ENCODE measurements at regions not wholly inside any gene's neighbourhood (a gene's known extent, or its start where the extent isn't known, plus 50 kb on each side); places are given as distances from the start of the nearest gene placed in this dataset.

DNA sequence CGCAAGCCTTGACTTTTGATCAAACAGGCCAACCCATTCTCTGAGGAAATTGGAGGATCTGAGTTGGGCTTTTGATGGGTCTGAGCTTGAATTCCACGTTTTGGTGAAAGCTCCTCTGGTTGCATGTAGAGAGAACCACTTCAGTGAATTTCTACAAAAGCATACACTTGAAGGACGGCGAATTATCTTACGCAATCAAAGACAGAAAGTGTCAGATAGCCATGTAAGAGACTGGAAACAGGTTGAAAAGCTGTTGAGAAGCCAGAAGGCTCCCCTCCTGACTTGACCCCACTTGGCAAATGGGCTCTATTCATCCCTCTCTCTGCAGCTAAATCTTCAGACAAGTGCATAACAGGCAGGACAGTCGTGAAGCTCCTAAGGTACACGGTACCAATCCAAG is 809.1 kb downstream of the BCL11B start:
- Mint-ChIP-seq H3K27ac (no peak overlapping the region), H3K27me3 (ENCODE audit: insufficient read depth) (no peaks in the 10 kb centered on the region; the same call in 1 of the 2 replicates), H3K9me3 (peaks cover 63% of the 10 kb centered on the region), H3K4me3 (no peak overlapping the region), H3K4me1 (ENCODE audit: low read depth) (no peaks in the 10 kb centered on the region), H3K36me3 (ENCODE audit: low read depth) (0 out of 2 replicates have a peak, but pooled peaks cover 3% of the 10 kb centered on the region)
- TF ChIP-seq, protein P1, sequence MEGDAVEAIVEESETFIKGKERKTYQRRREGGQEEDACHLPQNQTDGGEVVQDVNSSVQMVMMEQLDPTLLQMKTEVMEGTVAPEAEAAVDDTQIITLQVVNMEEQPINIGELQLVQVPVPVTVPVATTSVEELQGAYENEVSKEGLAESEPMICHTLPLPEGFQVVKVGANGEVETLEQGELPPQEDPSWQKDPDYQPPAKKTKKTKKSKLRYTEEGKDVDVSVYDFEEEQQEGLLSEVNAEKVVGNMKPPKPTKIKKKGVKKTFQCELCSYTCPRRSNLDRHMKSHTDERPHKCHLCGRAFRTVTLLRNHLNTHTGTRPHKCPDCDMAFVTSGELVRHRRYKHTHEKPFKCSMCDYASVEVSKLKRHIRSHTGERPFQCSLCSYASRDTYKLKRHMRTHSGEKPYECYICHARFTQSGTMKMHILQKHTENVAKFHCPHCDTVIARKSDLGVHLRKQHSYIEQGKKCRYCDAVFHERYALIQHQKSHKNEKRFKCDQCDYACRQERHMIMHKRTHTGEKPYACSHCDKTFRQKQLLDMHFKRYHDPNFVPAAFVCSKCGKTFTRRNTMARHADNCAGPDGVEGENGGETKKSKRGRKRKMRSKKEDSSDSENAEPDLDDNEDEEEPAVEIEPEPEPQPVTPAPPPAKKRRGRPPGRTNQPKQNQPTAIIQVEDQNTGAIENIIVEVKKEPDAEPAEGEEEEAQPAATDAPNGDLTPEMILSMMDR (IDR thresholded peaks at IDR 0.05) = no peak
- no peak for DNase-seq

DNA sequence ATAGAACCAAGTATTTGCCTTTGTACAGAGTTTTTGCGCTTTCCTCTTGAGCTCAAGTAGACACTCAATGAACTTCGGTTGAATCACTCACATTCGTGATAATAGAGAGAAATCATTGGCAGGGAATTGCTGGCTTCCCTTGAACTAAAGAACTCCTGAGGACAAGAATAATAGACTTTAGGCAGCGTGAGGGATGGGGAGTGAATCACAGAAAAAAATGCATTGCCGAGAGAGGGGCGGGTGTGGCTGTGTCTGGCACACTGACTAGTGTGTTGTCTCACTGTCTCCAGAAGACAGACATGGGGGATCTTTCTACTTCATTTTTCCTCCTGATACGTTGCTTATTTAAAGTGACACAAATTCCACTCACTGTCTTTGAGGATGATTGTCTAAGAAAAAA is 805.2 kb downstream of the BCL11B start:
- Mint-ChIP-seq H3K9me3 (peaks cover 68% of the 10 kb centered on the region), H3K27ac (no peak overlapping the region), H3K27me3 (ENCODE audit: insufficient read depth) (no peaks in the 10 kb centered on the region; the same call in 1 of the 2 replicates), H3K4me1 (ENCODE audit: low read depth) (no peaks in the 10 kb centered on the region), H3K4me3 (no peak overlapping the region), H3K36me3 (ENCODE audit: low read depth) (peaks cover 3% of the 10 kb centered on the region; the same call in 1 of the 2 replicates)
- DNase-seq = no peak
- TF ChIP-seq, protein P1 (IDR thresholded peaks at IDR 0.05) = no peak

DNA sequence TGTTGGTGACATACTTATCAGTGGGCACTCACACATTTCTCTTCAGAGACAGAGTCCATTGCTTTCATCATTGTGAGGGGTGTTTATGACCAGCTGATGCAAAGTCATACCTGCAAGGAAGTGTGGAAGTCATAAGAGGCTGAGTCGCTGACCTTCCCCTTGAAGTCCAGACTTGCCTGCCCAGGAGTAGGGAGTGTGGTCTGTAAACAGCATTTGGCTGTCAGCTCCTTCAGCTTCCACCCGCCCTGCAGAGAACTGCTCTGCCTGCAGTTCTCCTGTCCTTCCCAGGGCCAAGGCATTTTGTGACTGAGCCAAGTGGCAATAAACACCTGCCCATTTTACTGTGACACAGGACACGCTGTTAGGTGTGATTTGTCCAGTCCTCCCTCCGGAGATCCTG is 801.3 kb downstream of the BCL11B start:
- Mint-ChIP-seq H3K27ac (no peak overlapping the region), H3K4me1 (ENCODE audit: low read depth) (no peaks in the 10 kb centered on the region), H3K4me3 (no peak overlapping the region), H3K36me3 (ENCODE audit: low read depth) (no peaks in the 10 kb centered on the region; the same call in 1 of the 2 replicates), H3K27me3 (ENCODE audit: insufficient read depth) (peaks cover under 1% of the 10 kb centered on the region), H3K9me3 (peaks cover 73% of the 10 kb centered on the region)
- DNase-seq = no peak
- TF ChIP-seq, protein P1 (IDR thresholded peaks at IDR 0.05) = no peak

DNA sequence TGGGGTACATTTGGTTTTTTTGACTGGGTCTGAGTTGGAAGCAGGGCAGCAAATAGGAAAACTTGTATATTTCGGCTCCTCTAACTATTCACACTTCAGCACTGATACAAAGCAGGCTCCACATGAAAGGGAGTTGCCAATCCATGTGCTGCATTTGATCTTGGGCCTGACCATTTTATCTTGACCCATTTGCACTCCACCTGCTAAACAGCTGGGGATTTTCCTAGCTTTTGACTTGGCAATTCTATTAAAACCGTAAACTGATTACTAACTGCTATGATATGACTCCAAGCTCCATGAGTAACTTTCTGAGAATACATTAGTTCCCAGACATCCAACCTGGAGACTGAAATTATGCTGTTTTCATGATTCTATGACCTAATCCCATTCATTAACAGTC is 797.1 kb downstream of the BCL11B start:
- TF ChIP-seq, protein P1 (IDR thresholded peaks at IDR 0.05) = no peak
- Mint-ChIP-seq H3K36me3 (ENCODE audit: low read depth) (peaks cover 5% of the 10 kb centered on the region; the same call in 1 of the 2 replicates), H3K27ac (no peak overlapping the region), H3K27me3 (ENCODE audit: insufficient read depth) (peaks cover 2% of the 10 kb centered on the region; the same call in 1 of the 2 replicates), H3K4me3 (no peak overlapping the region), H3K4me1 (ENCODE audit: low read depth) (no peaks in the 10 kb centered on the region), H3K9me3 (peaks cover 55% of the 10 kb centered on the region)
- no peak for DNase-seq

DNA sequence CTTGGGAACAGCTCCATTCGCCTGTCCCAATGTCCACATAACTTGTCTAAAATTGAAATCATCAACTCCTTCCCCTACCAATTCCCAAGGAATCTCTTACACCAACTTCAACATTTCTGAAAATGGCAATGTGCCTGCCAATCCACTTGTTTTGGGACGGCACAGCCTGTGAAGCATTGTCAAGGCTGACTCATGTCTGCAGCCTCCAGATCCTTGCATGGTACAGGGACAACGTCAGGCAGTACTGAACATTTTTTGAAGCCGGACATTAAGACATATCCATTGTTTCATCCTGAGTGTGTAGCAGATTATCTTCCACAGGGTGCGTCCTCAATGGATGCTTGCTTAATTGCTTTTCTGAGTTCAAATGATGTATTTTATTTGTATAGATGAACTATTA is 794.1 kb downstream of the BCL11B start:
- DNase-seq = no peak
- H3K36me3 Mint-ChIP-seq (ENCODE audit: low read depth) = peaks cover 5% of the 10 kb centered on the region; the same call in 1 of the 2 replicates
- TF ChIP-seq, protein P1 (IDR thresholded peaks at IDR 0.05) = no peak
- no peak overlapping the region for H3K4me3 Mint-ChIP-seq
- H3K27ac Mint-ChIP-seq = no peak overlapping the region
- peaks cover 34% of the 10 kb centered on the region for H3K9me3 Mint-ChIP-seq
- peaks cover 2% of the 10 kb centered on the region; the same call in 1 of the 2 replicates for H3K27me3 Mint-ChIP-seq (ENCODE audit: insufficient read depth)
- H3K4me1 Mint-ChIP-seq (ENCODE audit: low read depth) = no peaks in the 10 kb centered on the region

DNA sequence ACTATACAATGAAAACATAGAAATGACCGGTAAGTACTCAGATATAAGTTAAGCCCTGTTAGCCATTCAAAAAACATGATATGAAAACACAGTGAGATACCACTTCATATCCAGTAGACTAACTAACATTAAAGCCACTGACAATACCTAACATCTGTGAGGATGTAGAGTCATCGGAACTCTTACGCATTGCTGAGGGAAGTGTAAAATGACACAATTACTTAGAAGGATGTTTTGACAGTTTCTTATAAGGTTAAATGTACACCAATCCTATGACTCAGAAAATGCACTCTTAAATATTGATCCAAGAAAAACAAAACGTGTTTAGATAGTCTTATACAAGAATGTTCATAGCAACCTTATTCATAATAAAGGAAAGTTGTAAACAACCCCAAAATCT is 782.9 kb downstream of the BCL11B start:
- no peaks in the 10 kb centered on the region for H3K27me3 Mint-ChIP-seq (ENCODE audit: insufficient read depth)
- peaks cover 47% of the 10 kb centered on the region for H3K9me3 Mint-ChIP-seq
- DNase-seq = no peak
- H3K36me3 Mint-ChIP-seq (ENCODE audit: low read depth) = no peaks in the 10 kb centered on the region
- H3K4me3 Mint-ChIP-seq = no peak overlapping the region
- no peaks in the 10 kb centered on the region for H3K4me1 Mint-ChIP-seq (ENCODE audit: low read depth)
- TF ChIP-seq, protein P1 (IDR thresholded peaks at IDR 0.05) = no peak
- no peak overlapping the region for H3K27ac Mint-ChIP-seq
